DND-41 (cell line): ENCODE measurements at regions not wholly inside any gene's neighbourhood (a gene's known extent, or its start where the extent isn't known, plus 50 kb on each side); places are given as distances from the start of the nearest gene placed in this dataset.

Experiments
- ATAC-seq: fragments of 200-7000 bp; cut with Tn5 transposase; 3 replicates; pipeline ENCODE4 v1.9.1; 2021; ENCODE audit warnings: low read depth; ENCODE audit not compliant: insufficient read depth
- DNase-seq: peaks from one replicate; pipeline ENCODE4 v3.0.0-alpha.2; 2020
- H2AFZ ChIP-seq: 2 replicates; pipeline ENCODE4 v1.6.0; 2012; ENCODE audit warnings: low read depth, low read length
- H3K27ac ChIP-seq: 2 replicates; pipeline ENCODE4 v1.5.1; 2012; ENCODE audit warnings: low read length, inconsistent platforms
- H3K27me3 ChIP-seq: fragments of 200-600 bp; sonication (generic); 2 replicates; pipeline ENCODE4 v1.6.0; 2012; ENCODE audit warnings: low read length, mild to moderate bottlenecking, inconsistent platforms; ENCODE audit not compliant: insufficient read depth, poor library complexity
- H3K36me3 ChIP-seq: 2 replicates; pipeline ENCODE4 v1.5.1; 2012; ENCODE audit warnings: low read length, inconsistent platforms; ENCODE audit not compliant: insufficient read depth
- H3K4me1 ChIP-seq: 2 replicates; pipeline ENCODE4 v1.5.1; 2012; ENCODE audit warnings: mild to moderate bottlenecking, low read length; ENCODE audit not compliant: insufficient read depth
- H3K4me2 ChIP-seq: 2 replicates; pipeline ENCODE4 v1.6.0; 2012; ENCODE audit warnings: mild to moderate bottlenecking, moderate library complexity, low read length, inconsistent platforms; ENCODE audit not compliant: insufficient read depth
- H3K4me3 ChIP-seq, 2 experiments: fragments of 200-600 bp in 1 of 2; shearing (Covaris generic) in 1 of 2; 2 replicates each; pipeline ENCODE4 v1.5.1; 2012 to 2016; ENCODE audit warnings: inconsistent platforms in 2 of 2, low read length in 2 of 2, mild to moderate bottlenecking in 2 of 2, low read depth in 1 of 2, moderate library complexity in 1 of 2
- H3K79me2 ChIP-seq: 2 replicates; pipeline ENCODE4 v1.6.0; 2012; ENCODE audit warnings: low read length, inconsistent platforms; ENCODE audit not compliant: insufficient read depth
- H3K9ac ChIP-seq: 2 replicates; pipeline ENCODE4 v1.6.0; 2012; ENCODE audit warnings: low read depth, mild to moderate bottlenecking, inconsistent platforms, low read length, moderate library complexity
- H3K9me3 ChIP-seq: 2 replicates; pipeline ENCODE4 v1.5.1; 2012; ENCODE audit warnings: low read length, moderate library complexity, mild to moderate bottlenecking, inconsistent platforms; ENCODE audit not compliant: insufficient read depth, severe bottlenecking
- H4K20me1 ChIP-seq: 2 replicates; pipeline ENCODE4 v1.6.0; 2012; ENCODE audit warnings: low read length; ENCODE audit not compliant: insufficient read depth
- EZH2 ChIP-seq: IDR thresholded peaks from 3 replicates; pipeline ENCODE4 v1.6.1; 2012; ENCODE audit warnings: borderline replicate concordance, low read depth, mild to moderate bottlenecking, moderate library complexity, low read length, inconsistent platforms; ENCODE audit not compliant: severe bottlenecking
- TF ChIP-seq, protein P1 (sequence below): IDR thresholded peaks from 2 replicates; pipeline ENCODE4 v1.5.1; 2012; ENCODE audit warnings: borderline replicate concordance, low read length, moderate library complexity, mild to moderate bottlenecking; ENCODE audit not compliant: poor library complexity, severe bottlenecking; ENCODE audit errors: extremely low read depth

DNA sequence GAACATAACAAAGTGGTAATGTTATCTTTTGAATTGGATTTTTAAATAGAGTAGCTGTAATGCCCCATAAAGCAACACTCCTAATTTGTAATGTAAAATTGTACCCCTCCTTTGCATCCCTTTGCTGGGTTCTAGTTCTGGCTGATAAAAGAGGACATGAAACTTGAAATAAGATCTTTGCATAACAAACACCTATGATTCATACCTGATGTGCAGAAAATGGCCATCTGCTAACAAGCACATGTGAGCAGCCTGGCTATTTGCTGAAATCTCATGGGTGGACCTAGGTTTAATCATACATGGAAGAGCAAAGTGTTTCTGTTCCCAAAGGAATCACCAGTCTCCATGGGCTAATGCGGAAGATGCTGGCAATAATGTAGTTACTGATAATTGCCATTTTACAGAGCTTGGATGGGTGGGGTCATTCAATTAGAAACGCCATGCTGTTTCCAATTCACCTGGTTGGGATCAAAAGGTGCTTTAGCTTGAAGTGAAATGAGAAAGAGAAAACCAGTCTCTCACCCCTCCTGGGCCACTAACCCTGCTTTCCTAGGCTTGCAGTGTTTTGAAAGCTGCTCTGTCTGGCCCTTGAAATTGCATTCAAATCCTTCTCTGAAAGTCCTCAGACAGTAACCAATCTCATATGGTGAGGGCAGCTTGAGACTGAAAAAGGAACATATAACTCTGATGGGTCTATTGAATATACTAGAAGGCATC, 585.1 kb downstream of the TLE4 start:
- Histone ChIP-seq H3K4me2 (no peak overlapping the region), H4K20me1 (no peaks in the 10 kb centered on the region), H3K79me2 (no peaks in the 10 kb centered on the region), H3K27ac (no peak overlapping the region), H3K27me3 (no peaks in the 10 kb centered on the region), H3K36me3 (no peaks in the 10 kb centered on the region), H3K4me3 (no peak overlapping the region), H3K9ac (no peak overlapping the region), H3K4me1 (no peaks in the 10 kb centered on the region), H3K9me3 (no peaks in the 10 kb centered on the region), H2AFZ (no peak overlapping the region; the same call in 1 of the 2 replicates)
- TF ChIP-seq EZH2 = no peak
- TF ChIP-seq, protein P1, sequence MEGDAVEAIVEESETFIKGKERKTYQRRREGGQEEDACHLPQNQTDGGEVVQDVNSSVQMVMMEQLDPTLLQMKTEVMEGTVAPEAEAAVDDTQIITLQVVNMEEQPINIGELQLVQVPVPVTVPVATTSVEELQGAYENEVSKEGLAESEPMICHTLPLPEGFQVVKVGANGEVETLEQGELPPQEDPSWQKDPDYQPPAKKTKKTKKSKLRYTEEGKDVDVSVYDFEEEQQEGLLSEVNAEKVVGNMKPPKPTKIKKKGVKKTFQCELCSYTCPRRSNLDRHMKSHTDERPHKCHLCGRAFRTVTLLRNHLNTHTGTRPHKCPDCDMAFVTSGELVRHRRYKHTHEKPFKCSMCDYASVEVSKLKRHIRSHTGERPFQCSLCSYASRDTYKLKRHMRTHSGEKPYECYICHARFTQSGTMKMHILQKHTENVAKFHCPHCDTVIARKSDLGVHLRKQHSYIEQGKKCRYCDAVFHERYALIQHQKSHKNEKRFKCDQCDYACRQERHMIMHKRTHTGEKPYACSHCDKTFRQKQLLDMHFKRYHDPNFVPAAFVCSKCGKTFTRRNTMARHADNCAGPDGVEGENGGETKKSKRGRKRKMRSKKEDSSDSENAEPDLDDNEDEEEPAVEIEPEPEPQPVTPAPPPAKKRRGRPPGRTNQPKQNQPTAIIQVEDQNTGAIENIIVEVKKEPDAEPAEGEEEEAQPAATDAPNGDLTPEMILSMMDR = no peak
- DNase-seq (no peak), ATAC-seq (no peak)

DNA sequence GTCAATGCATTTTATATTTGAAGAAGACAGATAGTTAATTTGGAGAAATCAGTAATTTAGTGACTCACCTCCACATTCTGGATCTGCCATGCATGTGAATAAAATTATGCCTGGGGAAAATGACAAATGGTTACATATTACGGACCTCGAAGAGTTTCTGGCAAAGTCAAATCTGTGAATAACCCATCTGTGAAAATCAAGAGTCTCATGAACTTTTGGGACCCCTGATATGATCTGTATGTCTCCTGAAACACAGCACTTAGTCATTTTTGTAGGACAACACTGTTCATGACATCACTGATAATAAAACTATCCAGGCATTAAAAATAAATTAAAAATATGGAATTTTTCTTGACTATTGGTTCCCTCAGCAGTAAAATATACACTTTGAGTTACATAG, 584.5 kb downstream of the TLE4 start:
- H3K27me3 ChIP-seq = no peaks in the 10 kb centered on the region
- TF ChIP-seq, protein P1 = no peak
- TF ChIP-seq EZH2 = no peak
- no peaks in the 10 kb centered on the region for H3K4me1 ChIP-seq
- H3K9ac ChIP-seq = no peak overlapping the region
- ATAC-seq (no peak), DNase-seq (no peak)
- no peaks in the 10 kb centered on the region for H3K36me3 ChIP-seq
- no peak overlapping the region for H3K4me2 ChIP-seq
- no peak overlapping the region for H3K27ac ChIP-seq
- H4K20me1 ChIP-seq = no peaks in the 10 kb centered on the region
- no peaks in the 10 kb centered on the region for H3K9me3 ChIP-seq
- H2AFZ ChIP-seq = no peak overlapping the region
- no peak overlapping the region for H3K4me3 ChIP-seq
- H3K79me2 ChIP-seq = no peaks in the 10 kb centered on the region

DNA sequence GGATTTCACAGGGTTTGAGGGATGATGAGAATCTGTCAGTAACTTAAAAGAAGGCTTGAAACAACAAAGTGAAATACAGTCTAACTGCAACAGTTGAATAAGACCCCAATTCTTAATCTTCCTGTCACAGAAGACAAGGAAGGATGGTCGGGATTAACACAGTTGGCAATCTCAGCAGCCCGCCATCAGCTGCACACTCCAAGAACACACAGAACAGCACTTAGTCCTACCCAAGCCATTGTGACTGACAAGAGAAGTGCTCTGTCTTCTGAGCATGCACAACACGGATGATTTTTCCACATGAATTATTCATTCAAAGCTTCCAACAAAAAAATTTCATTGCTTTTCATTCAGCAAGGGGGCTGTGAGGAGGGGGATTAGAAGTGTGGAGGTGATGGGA, 576.1 kb downstream of the TLE4 start:
- H3K9ac ChIP-seq = no peak overlapping the region
- no peak overlapping the region for H3K4me2 ChIP-seq
- no peak overlapping the region for H2AFZ ChIP-seq
- no peak overlapping the region for H3K27ac ChIP-seq
- no peak for ATAC-seq
- H3K9me3 ChIP-seq = no peaks in the 10 kb centered on the region
- H3K4me3 ChIP-seq = no peak overlapping the region
- TF ChIP-seq EZH2 = no peak
- TF ChIP-seq, protein P1 = no peak
- DNase-seq = no peak
- H3K27me3 ChIP-seq = no peaks in the 10 kb centered on the region
- H4K20me1 ChIP-seq = no peaks in the 10 kb centered on the region
- H3K4me1 ChIP-seq = no peaks in the 10 kb centered on the region
- H3K79me2 ChIP-seq = no peaks in the 10 kb centered on the region
- H3K36me3 ChIP-seq = no peaks in the 10 kb centered on the region
